Epithelial cell of proximal tubule (primary cell): ENCODE measurements at regions not wholly inside any gene's neighbourhood (a gene's known extent, or its start where the extent isn't known, plus 50 kb on each side); places are given as distances from the start of the nearest gene placed in this dataset.
A peak's percentile ranks its signal among the peaks of the same experiment; 100 is the strongest.

Source experiments
- DNase-seq: peaks from one replicate; pipeline ENCODE4 v3.0.0-alpha.2; 2011; ENCODE audit warnings: low read depth
- H3K4me3 ChIP-seq: 2 replicates; pipeline ENCODE4 v1.5.1; 2011; ENCODE audit warnings: low read depth, mild to moderate bottlenecking, low read length
- CTCF ChIP-seq: conservative IDR thresholded peaks from 2 replicates; pipeline ENCODE4 v1.5.1; 2012; ENCODE audit warnings: low read depth, mild to moderate bottlenecking, low read length

- DNase-seq, result no peak
- no peak overlapping the region for H3K4me3 ChIP-seq
- no peak for TF ChIP-seq CTCF
Observed at GRCh38 chr18:43382641-43383403, 105.5 kb upstream of the SYT4 start.

GRCh38 chr18:43389163-43389562 is 111.9 kb upstream of the SYT4 start:
- DNase-seq, result no peak
- TF ChIP-seq CTCF, result no peak
- H3K4me3 ChIP-seq, result no peak overlapping the region

- TF ChIP-seq CTCF, result no peak
- no peak overlapping the region for H3K4me3 ChIP-seq
- no peak for DNase-seq
Observed at GRCh38 chr18:43392168-43392567, 114.9 kb upstream of the SYT4 start.

GRCh38 chr18:43393174-43393573 is 115.9 kb upstream of the SYT4 start:
- no peak for TF ChIP-seq CTCF
- no peak for DNase-seq
- no peak overlapping the region for H3K4me3 ChIP-seq

- peak; percentile 69 for TF ChIP-seq CTCF
- no peak for DNase-seq
Observed at GRCh38 chr18:43396266-43396665, 119.0 kb upstream of the SYT4 start.

GRCh38 chr18:43398601-43399000 is 121.3 kb upstream of the SYT4 start:
- no peak overlapping the region for H3K4me3 ChIP-seq
- no peak for TF ChIP-seq CTCF
- no peak for DNase-seq

More at GRCh38 chr18:43396266-43396665, 119.0 kb upstream of the SYT4 start:
- H3K4me3 ChIP-seq, result no peak overlapping the region

GRCh38 chr18:43405097-43405496 is 127.8 kb upstream of the SYT4 start:
- DNase-seq, result no peak

More at GRCh38 chr18:43405097-43405496, 127.8 kb upstream of the SYT4 start:
- TF ChIP-seq CTCF, result no peak
- H3K4me3 ChIP-seq, result no peak overlapping the region
